ENCODE measurements at regions not wholly inside any gene's neighbourhood (a gene's known extent, or its start where the extent isn't known, plus 50 kb on each side); places are given as distances from the start of the nearest gene placed in this dataset.
A peak's percentile ranks its signal among the peaks of the same experiment; 100 is the strongest.

DNA sequence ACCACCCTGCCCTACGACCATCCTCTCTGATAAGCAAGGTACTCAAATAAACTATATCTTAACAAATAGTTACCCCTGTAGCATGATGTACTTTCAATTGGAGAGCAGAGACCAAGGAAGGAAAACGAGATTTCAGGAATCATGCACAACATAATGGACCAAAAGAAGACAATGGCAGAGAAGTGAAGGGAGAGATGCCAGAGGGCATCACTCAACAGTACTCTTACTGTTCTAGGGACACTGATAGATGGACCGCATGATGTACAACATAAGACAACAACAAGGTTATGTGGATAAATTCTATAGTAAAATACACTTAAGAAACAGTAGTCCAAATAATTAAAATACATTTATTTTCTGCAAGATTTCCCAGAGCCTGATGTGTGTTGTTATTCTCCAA lies 77.5 kb upstream of the IFNG-AS1 start:
- DNase-seq: no peak

GRCh38 chr12:67915335-67915851 lies 73.9 kb upstream of the IFNG-AS1 start:
- peak in 2 of 3 experiments; percentile 21 to 79 for DNase-seq

DNA sequence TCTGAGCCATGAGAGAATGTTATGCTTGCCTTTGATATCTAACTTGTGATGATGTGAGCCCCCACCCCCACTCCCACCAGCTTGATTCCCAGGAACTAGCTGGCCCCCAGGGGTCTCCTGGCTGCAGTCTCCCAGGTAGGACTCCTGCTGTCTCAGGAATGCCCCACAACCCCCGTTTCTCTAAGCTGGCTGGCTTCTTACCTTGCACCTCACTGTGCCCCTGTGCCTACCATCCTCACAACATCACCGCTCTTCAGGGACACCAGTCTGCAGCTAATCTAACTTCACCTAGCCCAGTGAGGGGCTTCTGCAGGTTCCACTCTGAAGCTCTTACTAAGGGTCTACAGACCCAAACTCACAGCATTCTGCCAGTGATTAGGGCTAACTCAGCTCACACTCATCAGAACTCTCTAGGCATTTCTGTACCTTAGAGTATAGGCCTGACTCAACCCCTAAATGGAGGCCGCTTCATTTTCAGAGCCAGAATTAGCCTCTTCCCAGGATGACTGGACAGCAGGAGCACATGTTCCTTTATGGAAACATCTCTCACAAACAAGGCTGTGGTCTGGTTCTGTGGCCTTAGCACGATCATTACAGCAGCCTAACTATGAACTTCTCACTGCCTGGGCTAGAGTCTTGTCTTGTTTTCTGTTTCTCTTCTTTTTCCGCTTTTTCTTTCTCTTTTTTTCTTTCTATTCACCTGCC lies 72.8 kb upstream of the IFNG-AS1 start:
- no peak for DNase-seq

DNA sequence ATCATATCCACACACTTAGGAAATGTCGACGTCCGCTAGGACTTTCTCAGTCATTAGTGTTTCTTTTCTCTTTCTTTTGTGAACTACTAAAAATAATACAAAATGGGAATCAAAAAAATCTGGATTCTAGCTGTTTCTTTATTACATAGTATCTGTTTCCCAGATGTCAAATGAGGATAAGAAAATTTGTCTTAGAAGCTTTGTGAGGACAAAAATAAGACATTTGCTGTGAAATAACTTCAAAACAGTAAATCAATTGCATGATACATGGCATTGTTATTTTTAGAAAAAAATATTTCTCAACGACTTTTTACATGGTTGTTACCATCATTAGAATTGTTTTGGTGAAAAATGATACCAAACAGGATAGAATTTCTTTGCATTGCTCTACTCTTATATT lies 71.4 kb upstream of the IFNG-AS1 start:
- no peak for DNase-seq

- DNase-seq: no peak
Measured at GRCh38 chr12:67918441-67918840, 70.8 kb upstream of the IFNG-AS1 start.

DNA sequence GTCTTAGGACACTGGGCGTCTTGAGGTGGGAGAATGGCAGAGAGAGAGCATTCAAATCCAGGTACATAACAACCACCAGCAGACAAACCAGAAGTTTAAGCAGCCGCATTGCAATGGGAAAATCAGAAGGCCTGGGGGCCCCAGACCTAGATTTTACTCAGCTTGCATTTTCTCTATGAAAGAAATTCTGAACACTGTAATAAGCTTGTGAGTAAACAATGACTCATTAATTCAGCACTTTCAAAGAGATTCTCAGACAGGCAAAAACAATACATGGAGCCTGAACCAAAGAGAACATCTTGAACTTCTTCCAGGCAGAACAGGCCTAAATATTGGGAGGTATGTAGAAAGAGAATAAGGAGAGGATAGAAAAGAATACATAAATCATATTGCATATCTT lies 69.8 kb upstream of the IFNG-AS1 start:
- DNase-seq: no peak

DNA sequence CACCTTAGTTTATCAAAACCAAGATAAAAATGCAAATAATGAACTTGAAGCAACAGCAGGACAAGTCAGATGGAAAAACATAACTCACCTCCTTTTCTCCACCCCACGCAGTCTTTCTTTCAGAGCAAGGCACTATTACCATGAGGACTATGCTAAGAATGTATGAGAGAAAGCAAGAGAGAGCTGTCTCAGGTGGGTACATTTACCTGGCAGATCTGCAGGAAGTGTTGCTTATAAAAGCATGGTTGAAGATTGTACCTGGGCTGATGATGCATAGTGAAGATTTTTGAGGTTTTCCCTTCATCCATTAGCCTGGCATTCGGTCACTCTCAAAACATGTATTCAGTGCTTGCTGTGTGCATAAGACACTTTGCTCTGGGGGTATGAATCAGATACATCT lies 68.8 kb upstream of the IFNG-AS1 start:
- no peak for DNase-seq

- no peak for DNase-seq
Measured at GRCh38 chr12:67921286-67921685, 68.0 kb upstream of the IFNG-AS1 start.

GRCh38 chr12:67922245-67922644 lies 67.0 kb upstream of the IFNG-AS1 start:
- DNase-seq: no peak

- DNase-seq: no peak
Measured at GRCh38 chr12:67925077-67925476, 64.2 kb upstream of the IFNG-AS1 start.

GRCh38 chr12:67925552-67925951 lies 63.7 kb upstream of the IFNG-AS1 start:
- no peak for DNase-seq

GRCh38 chr12:67926063-67926462 lies 63.2 kb upstream of the IFNG-AS1 start:
- DNase-seq: no peak

DNA sequence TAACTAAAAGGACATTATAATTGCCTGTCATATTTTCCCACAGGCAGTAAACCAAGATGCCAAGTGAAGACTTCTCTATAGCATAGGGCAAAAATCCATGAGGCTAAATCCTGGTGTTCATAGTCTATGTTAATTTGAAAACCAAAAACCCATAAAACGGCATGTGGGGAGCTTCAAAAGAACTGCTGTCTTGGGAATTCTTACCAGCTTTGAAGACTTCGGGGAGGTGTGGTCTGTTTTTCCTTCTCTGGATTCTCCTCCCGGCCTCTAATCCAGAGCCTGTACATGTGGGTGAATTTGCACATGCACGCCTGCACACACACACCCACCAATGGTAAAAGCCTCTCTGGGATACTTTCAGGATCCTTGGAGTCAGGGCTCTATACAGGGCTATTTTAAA lies 61.9 kb upstream of the IFNG-AS1 start:
- no peak for DNase-seq

GRCh38 chr12:67927815-67928214 lies 61.4 kb upstream of the IFNG-AS1 start:
- no peak for DNase-seq

DNA sequence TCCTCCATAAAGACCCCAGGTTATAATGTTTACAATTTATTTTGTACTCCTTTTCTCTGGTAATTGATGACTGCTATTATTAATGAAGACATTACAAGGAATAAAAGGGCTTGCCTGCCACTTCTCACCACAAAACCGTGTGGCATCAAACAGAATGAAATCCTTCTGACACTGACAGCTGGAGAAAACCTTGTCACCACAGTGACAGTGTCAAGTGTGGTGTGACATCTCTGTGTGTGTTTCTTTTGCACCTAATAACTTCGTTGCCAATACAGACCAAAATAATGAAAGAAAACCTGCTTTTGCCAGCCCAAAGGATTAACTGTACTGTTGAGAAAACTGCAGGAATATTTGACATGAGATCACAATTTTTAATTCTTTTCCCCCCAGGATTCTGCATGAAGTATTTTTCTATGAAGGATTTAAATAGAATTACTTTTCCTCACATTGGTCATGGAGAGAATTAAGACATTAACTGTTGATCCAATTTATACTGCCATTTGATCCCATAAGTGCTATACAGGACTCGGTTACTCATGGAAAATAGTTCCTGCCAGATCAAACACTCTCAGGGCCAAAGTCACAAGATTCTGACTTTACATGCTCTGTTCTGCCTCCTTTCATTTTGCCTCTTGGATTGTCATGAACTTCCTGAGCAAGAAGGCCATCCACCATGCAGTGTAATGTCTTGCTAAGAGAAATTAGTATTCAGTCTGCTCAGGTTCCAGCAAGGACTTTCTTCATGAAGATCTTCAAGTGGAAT lies 60.4 kb upstream of the IFNG-AS1 start:
- no peak for DNase-seq

- no peak for DNase-seq
Measured at GRCh38 chr12:67929384-67929772, 59.9 kb upstream of the IFNG-AS1 start.

DNA sequence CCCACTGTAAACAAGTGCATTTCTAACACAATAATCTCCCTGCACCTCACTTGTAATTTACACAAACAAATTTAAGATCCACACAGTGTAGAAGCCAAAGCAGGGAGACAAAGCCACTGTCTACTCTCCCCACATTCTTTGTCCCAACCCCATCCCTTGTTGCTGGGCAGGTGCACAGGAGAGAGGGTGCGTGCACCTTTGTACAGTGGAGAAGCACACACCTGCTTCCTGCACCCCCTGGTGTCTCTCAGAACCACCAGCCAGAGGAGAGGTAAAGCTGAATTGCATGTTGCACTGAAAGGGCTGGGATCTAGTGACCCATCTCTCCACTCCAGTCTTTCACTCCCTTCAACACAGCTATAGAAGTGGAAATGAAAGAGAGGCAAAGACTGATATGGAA lies 51.4 kb upstream of the IFNG-AS1 start:
- peak in 2 of 3 experiments; percentile 51 to 79 for DNase-seq

Measured in NCI-H1417 (cell line).